ENCODE measurements at regions not wholly inside any gene's neighbourhood (a gene's known extent, or its start where the extent isn't known, plus 50 kb on each side); places are given as distances from the start of the nearest gene placed in this dataset.

GRCh38 chr1:56355918-56356317, 223.4 kb downstream of the PLPP3 start:
- no peak for DNase-seq (ENCODE audit: low read depth in 2 of 2)

GRCh38 chr1:56355422-56355821, 223.9 kb downstream of the PLPP3 start:
- no peak for DNase-seq (ENCODE audit: low read depth in 2 of 2)

- DNase-seq (ENCODE audit: low read depth in 2 of 2), result no peak
These were observed 233.5 kb downstream of the PLPP3 start for GRCh38 chr1:56345831-56346230.

- no peak for DNase-seq (ENCODE audit: low read depth in 2 of 2)
These were observed 238.4 kb downstream of the PLPP3 start for GRCh38 chr1:56340977-56341376.

- no peak for DNase-seq (ENCODE audit: low read depth in 2 of 2)
These were observed 239.4 kb downstream of the PLPP3 start for GRCh38 chr1:56339786-56340465.

- DNase-seq (ENCODE audit: low read depth in 2 of 2), result no peak
These were observed 240.3 kb downstream of the PLPP3 start for GRCh38 chr1:56339093-56339492.

GRCh38 chr1:56336982-56337381, 242.4 kb downstream of the PLPP3 start:
- DNase-seq (ENCODE audit: low read depth in 2 of 2), result no peak

GRCh38 chr1:56335394-56335793, 244.0 kb downstream of the PLPP3 start:
- DNase-seq (ENCODE audit: low read depth in 2 of 2), result no peak

- no peak for DNase-seq (ENCODE audit: low read depth in 2 of 2)
These were observed 245.3 kb downstream of the PLPP3 start for GRCh38 chr1:56334047-56334446.

- no peak for DNase-seq (ENCODE audit: low read depth in 2 of 2)
These were observed 245.9 kb downstream of the PLPP3 start for GRCh38 chr1:56333461-56333860.

- DNase-seq (ENCODE audit: low read depth in 2 of 2), result no peak
These were observed 247.3 kb downstream of the PLPP3 start for GRCh38 chr1:56331892-56332567.

- DNase-seq (ENCODE audit: low read depth in 2 of 2), result no peak
These were observed 248.0 kb downstream of the PLPP3 start for GRCh38 chr1:56331207-56331891.

- DNase-seq (ENCODE audit: low read depth in 2 of 2), result no peak
These were observed 248.9 kb downstream of the PLPP3 start for GRCh38 chr1:56330391-56331026.

GRCh38 chr1:56329970-56330369, 249.4 kb downstream of the PLPP3 start:
- no peak for DNase-seq (ENCODE audit: low read depth in 2 of 2)

- no peak for DNase-seq (ENCODE audit: low read depth in 2 of 2)
These were observed 252.2 kb downstream of the PLPP3 start for GRCh38 chr1:56327195-56327594.

- DNase-seq (ENCODE audit: low read depth in 2 of 2), result no peak
These were observed 253.3 kb downstream of the PLPP3 start for GRCh38 chr1:56326056-56326455.

GRCh38 chr1:56324504-56324903, 254.9 kb downstream of the PLPP3 start:
- no peak for DNase-seq (ENCODE audit: low read depth in 2 of 2)

GRCh38 chr1:56322211-56322610, 257.2 kb downstream of the PLPP3 start:
- DNase-seq (ENCODE audit: low read depth in 2 of 2), result no peak

GRCh38 chr1:56321150-56321490, 258.2 kb downstream of the PLPP3 start:
- DNase-seq (ENCODE audit: low read depth in 2 of 2), result no peak

- DNase-seq (ENCODE audit: low read depth in 2 of 2), result no peak
These were observed 258.8 kb downstream of the PLPP3 start for GRCh38 chr1:56320464-56321149.

GRCh38 chr1:56317722-56318121, 261.6 kb downstream of the PLPP3 start:
- DNase-seq (ENCODE audit: low read depth in 2 of 2), result no peak
